GM12875 (cell line): ENCODE measurements at regions not wholly inside any gene's neighbourhood (a gene's known extent, or its start where the extent isn't known, plus 50 kb on each side); places are given as distances from the start of the nearest gene placed in this dataset.

ENCODE experiments used
- H3K4me3 ChIP-seq: one replicate; pipeline ENCODE4 v1.5.1; 2011; ENCODE audit warnings: low read depth, low read length, control low read depth
- CTCF ChIP-seq: IDR thresholded peaks from 2 replicates; pipeline ENCODE4 v1.5.1; 2011; ENCODE audit warnings: low read depth, mild to moderate bottlenecking, control low read depth, inconsistent platforms, low read length, moderate library complexity, borderline replicate concordance; ENCODE audit not compliant: insufficient read depth

- H3K4me3 ChIP-seq = no peak overlapping the region
- no peak for TF ChIP-seq CTCF
These were observed 51.3 kb upstream of the WIPF1 start for GRCh38 chr2:174648896-174649295.
